ENCODE measurements at regions not wholly inside any gene's neighbourhood (a gene's known extent, or its start where the extent isn't known, plus 50 kb on each side); places are given as distances from the start of the nearest gene placed in this dataset.
"Not testable (repeated sequence)": the region's sequence is repeated elsewhere in the genome, so short reads cannot be mapped to it uniquely, and the experiment has no call there.

- DNase-seq (ENCODE audit: low read depth) = no peak
- no peak for TF ChIP-seq CTCF (conservative IDR thresholded peaks at IDR 0.05; ENCODE audit: low read depth, low read length)
- no peak overlapping the region for H3K4me3 ChIP-seq (ENCODE audit: low read depth, low read length)
These were observed 106.5 kb upstream of the SYT13 start for GRCh38 chr11:45392591-45393091.

- no peak for DNase-seq (ENCODE audit: low read depth)
- no peak overlapping the region for H3K4me3 ChIP-seq (ENCODE audit: low read depth, low read length)
- no peak for TF ChIP-seq CTCF (conservative IDR thresholded peaks at IDR 0.05; ENCODE audit: low read depth, low read length)
These were observed 106.0 kb upstream of the SYT13 start for GRCh38 chr11:45392154-45392553.

- no peak for DNase-seq (ENCODE audit: low read depth)
- no peak overlapping the region for H3K4me3 ChIP-seq (ENCODE audit: low read depth, low read length)
- no peak for TF ChIP-seq CTCF (conservative IDR thresholded peaks at IDR 0.05; ENCODE audit: low read depth, low read length)
These were observed 105.2 kb upstream of the SYT13 start for GRCh38 chr11:45391168-45391850.

- DNase-seq (ENCODE audit: low read depth) = no peak
- no peak for TF ChIP-seq CTCF (conservative IDR thresholded peaks at IDR 0.05; ENCODE audit: low read depth, low read length)
- no peak overlapping the region for H3K4me3 ChIP-seq (ENCODE audit: low read depth, low read length)
These were observed 104.3 kb upstream of the SYT13 start for GRCh38 chr11:45390407-45390806.

GRCh38 chr11:45388472-45388871 is 102.3 kb upstream of the SYT13 start:
- no peak for DNase-seq (ENCODE audit: low read depth)
- TF ChIP-seq CTCF (conservative IDR thresholded peaks at IDR 0.05; ENCODE audit: low read depth, low read length) = no peak

GRCh38 chr11:45387885-45388284 is 101.7 kb upstream of the SYT13 start:
- DNase-seq (ENCODE audit: low read depth); H3K4me3 ChIP-seq (ENCODE audit: low read depth, low read length): not testable (repeated sequence)

More at GRCh38 chr11:45388472-45388871, 102.3 kb upstream of the SYT13 start:
- H3K4me3 ChIP-seq (ENCODE audit: low read depth, low read length) = no peak overlapping the region

GRCh38 chr11:45386972-45387371 is 100.8 kb upstream of the SYT13 start:
- TF ChIP-seq CTCF (conservative IDR thresholded peaks at IDR 0.05; ENCODE audit: low read depth, low read length) = no peak
- DNase-seq (ENCODE audit: low read depth) = no peak
- H3K4me3 ChIP-seq (ENCODE audit: low read depth, low read length) = no peak overlapping the region
